HCT116 (cell line): ENCODE measurements at regions not wholly inside any gene's neighbourhood (a gene's known extent, or its start where the extent isn't known, plus 50 kb on each side); places are given as distances from the start of the nearest gene placed in this dataset.

Source experiments
- ATF3 ChIP-seq: IDR thresholded peaks from 2 replicates; pipeline ENCODE4 v1.6.1; 2012
- CEBPB ChIP-seq: IDR thresholded peaks from 2 replicates; pipeline ENCODE4 v1.6.1; 2012; ENCODE audit warnings: low read depth
- CTCF ChIP-seq, 3 experiments: fragments of 200-600 bp in 1 of 3; sonication (generic) in 1 of 3; IDR thresholded peaks in 2 of 3; conservative IDR thresholded peaks in 1 of 3; 2 replicates each; pipeline ENCODE4 v1.5.1; 2012 to 2017; ENCODE audit warnings: low read depth in 2 of 3, low read length in 2 of 3, antibody characterized with exemption in 1 of 3, borderline replicate concordance in 1 of 3, control low read depth in 1 of 3, mild to moderate bottlenecking in 1 of 3, mixed read lengths in 1 of 3, mixed run types in 1 of 3, moderate library complexity in 1 of 3; ENCODE audit not compliant: insufficient read depth in 1 of 3
- EZH2 ChIP-seq: fragments of 200-600 bp; sonication (generic); IDR thresholded peaks from 2 replicates; pipeline ENCODE4 v1.6.1; 2017; ENCODE audit warnings: antibody characterized with exemption, mixed run types
- EZH2phosphoT487 ChIP-seq: fragments of 200-600 bp; IDR thresholded peaks from 2 replicates; pipeline ENCODE4 v1.6.1; 2018; ENCODE audit warnings: antibody characterized with exemption, borderline replicate concordance
- POLR2A ChIP-seq: IDR thresholded peaks from 2 replicates; pipeline ENCODE4 v1.7.0; 2011; ENCODE audit warnings: borderline replicate concordance; ENCODE audit not compliant: insufficient read depth, insufficient read length; ENCODE audit errors: extremely low read depth
- POLR2AphosphoS5 ChIP-seq: IDR thresholded peaks from 2 replicates; pipeline ENCODE4 v1.6.1; 2011; ENCODE audit warnings: mild to moderate bottlenecking, low read depth, low read length, moderate library complexity

GRCh38 chr2:58852905-58853304 is 611.8 kb upstream of the FANCL start:
- TF ChIP-seq ATF3, result no peak
- TF ChIP-seq CEBPB, result no peak
- no peak for TF ChIP-seq EZH2
- TF ChIP-seq POLR2A, result no peak
- no peak for TF ChIP-seq EZH2phosphoT487
- no peak for TF ChIP-seq POLR2AphosphoS5
- no peak for TF ChIP-seq CTCF (IDR thresholded peaks at IDR 0.05 in 2 of 3, conservative IDR thresholded peaks at IDR 0.05 in 1 of 3; ENCODE audit: borderline replicate concordance in 1 of 3, insufficient read depth in 1 of 3, low read depth in 2 of 3, low read length in 2 of 3)
